ENCODE measurements at regions not wholly inside any gene's neighbourhood (a gene's known extent, or its start where the extent isn't known, plus 50 kb on each side); places are given as distances from the start of the nearest gene placed in this dataset.

- DNase-seq = no peak
These were observed 348.0 kb upstream of the MPDZ start for GRCh38 chr9:13627502-13627901.

DNA sequence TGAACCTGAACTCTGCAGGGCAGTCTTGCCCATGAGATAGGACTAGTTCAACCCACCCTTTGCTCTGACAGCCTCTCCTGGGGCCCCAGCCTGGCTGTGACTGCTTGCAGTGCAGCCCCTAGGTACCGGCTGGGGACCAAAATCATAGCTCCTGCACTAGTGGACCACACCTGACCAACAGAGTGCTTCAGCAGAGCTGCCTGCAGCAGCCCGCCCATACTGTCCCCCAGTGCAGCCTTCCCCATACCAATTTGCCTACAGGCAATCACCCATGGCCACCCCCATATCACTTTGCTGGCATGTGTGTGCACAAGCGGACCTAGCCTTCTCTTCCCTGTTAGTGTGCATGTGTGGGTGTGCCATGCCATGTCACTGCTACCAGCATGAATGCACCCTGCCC lies 347.6 kb upstream of the MPDZ start:
- no peak for DNase-seq

DNA sequence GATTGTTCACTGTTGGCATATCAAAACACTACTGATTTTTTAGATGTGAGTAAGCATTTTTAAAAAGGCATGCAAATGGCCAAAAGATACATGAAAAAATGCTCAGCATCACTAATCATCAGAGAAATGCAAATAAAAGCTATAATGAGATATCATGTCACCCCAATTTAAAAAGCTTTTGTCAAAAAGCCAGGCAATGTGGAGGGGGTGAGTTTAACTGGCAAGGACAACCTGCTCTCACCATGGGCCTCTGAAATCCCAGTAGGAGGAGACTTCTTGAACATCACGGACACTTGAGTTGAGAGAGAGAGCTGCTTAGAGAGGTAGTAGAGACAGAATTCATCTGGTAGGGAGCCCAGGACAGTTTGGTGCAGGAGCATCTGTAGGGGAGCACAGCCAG lies 347.1 kb upstream of the MPDZ start:
- DNase-seq = no peak

- DNase-seq = no peak
These were observed 342.5 kb upstream of the MPDZ start for GRCh38 chr9:13621872-13622564.

DNA sequence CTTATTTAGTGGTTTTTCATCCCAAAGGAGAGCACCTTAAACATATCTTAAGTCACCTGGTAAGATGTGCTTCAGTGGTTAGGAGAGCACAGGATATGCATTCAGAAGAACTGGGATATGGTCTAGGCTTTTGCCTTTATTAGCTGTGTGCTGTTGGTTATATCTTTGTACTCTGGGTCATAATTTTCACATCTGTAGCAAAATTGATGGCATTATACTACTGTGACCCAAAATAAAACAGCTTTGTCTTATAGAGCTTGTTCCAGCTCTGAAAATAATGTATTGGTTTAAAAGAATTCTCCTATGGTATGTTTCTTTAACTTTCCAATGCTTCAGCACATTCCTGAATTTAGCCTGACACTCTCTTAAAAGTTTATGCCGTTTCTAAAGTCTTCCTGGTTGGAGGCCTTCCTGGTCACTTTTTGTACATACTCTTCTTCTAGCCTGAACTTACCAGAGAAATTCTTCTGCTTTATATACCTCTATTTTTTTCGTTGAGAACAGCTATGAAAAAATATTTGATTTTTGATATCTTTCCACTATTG lies 337.1 kb upstream of the MPDZ start:
- DNase-seq = no peak

GRCh38 chr9:13615660-13616490 lies 336.4 kb upstream of the MPDZ start:
- no peak for DNase-seq

DNA sequence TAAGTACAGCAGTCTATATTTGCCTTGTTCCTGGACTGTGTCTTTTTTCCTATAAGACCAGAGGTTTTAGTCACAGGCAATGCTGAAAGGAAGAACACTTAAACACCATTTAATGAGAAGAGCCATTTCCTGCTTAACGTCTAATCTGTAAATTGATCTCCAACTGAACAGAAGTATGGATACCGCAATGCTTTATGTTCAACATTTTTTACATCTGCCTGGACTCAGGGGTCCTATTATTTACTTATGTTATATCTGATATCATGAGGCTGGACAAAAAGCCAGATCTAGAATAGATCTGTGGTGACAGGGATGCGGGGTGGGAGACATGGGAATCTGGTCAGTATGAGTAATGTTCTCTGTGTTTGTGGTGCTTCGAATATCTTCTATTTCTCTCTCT lies 334.6 kb upstream of the MPDZ start:
- no peak for DNase-seq

GRCh38 chr9:13613296-13613695 lies 333.8 kb upstream of the MPDZ start:
- no peak for DNase-seq

DNA sequence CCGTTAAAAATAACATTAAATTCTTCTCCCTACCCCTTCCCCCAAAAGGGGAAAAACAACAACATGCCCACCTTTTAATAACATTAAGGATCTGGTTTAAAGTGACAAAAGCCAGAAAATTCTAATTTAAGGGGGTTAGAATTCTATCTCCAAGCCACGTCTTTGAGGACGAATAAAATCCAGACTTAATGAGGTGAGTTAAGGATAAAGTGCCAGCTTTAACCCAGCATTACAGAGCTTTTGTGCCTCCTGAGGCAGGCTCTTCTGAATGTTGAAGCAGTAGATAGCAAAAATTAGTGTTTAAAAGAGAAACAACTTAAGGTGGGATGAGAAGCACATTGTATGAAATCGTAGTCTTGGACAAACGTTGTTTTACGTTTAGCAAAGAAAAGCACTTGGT lies 329.0 kb upstream of the MPDZ start:
- no peak for DNase-seq

GRCh38 chr9:13607481-13608441 lies 328.3 kb upstream of the MPDZ start:
- no peak for DNase-seq

DNA sequence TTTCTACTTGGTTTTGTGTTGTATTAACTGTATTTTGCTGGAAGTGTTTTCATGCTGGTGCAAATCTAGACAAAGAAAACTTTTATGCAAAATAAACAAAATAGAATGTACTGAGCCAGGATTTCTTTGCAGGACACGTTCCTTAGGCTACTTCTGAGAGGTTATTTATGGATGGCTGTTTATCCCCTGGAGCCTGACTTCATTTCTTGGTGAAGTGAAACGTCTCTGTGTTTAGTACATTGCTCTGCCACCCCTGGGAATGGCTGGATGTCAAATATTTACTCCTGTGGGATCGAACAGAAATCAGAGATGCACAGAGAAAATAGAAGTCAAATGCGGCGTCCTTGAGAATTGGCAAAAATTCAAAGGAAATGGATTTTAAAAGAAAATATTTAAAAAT lies 327.1 kb upstream of the MPDZ start:
- no peak for DNase-seq

DNA sequence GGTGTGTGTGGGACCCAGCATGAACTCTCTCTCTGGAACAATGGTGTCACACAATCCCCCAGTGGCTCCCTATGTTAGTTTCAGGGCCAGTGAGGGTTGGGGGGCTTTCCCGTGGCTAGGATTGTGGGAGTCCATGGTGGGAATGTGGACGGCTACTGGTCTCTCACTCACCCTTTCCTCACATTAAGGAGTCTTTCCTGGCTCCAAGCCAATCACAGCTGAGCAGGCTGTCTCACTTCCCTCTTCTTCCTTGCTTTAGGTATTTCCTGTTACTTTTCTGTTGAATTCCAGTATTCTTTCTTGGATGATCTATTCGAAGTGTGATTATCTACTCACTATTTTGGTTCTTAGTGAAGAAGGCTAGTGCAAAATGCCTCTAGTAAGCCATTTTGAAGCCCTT lies 324.4 kb upstream of the MPDZ start:
- DNase-seq = no peak

DNA sequence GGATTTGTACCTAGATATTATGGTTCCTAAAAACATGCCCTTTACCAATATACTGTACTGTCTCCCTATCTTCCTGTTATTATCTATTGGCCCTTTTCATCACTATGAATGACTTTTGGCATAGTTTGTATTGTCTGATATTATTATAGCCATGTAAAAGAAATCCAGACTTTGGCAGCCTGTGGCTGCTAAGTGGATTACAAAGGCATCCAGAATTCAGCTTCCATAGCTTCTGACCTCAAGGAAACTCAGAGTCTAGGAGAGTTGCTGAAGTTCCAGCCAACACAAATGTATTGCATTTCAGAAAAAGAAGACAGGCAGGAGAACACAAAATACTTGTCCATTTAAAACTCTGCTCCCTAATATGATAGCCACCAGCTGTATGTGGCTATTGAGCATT lies 319.2 kb upstream of the MPDZ start:
- DNase-seq = no peak

- no peak for DNase-seq
These were observed 317.9 kb upstream of the MPDZ start for GRCh38 chr9:13597427-13597826.

GRCh38 chr9:13597004-13597403 lies 317.5 kb upstream of the MPDZ start:
- no peak for DNase-seq

- no peak for DNase-seq
These were observed 317.0 kb upstream of the MPDZ start for GRCh38 chr9:13596383-13596970.

GRCh38 chr9:13590996-13591395 lies 311.5 kb upstream of the MPDZ start:
- no peak for DNase-seq

DNA sequence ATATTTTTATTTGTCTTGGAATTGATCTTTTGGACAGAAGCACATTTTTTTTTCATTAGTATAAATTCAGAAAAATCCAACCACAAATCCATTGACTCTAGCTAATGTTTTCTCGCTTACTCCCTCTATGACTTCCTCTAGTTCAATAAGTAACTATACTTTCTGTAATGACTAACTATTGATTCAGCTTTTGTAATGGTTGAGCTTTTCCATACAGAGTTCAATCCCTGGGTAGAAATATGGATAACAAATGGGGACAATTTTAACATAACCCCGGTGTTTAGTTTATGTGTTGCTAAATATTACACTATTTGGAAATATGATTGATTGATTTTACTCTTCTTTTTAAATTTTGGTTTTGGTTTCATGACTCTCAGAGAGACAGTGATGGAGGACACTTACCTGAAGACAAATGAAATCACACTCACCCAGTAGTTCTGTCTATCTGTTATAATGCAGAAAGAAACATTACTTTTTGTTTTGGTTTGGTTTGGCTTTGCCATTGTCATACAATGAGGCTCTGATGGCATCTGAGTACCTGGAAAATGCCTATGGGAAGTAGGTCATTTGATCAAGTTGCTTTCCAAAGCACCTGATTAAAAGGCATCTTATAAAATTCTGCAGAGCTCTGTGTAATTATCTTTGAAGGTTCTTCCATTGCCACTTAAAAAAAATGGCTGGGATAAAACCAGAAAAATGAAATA lies 309.7 kb upstream of the MPDZ start:
- DNase-seq = no peak

- DNase-seq = no peak
These were observed 308.9 kb upstream of the MPDZ start for GRCh38 chr9:13588151-13589033.

GRCh38 chr9:13587571-13587970 lies 308.1 kb upstream of the MPDZ start:
- DNase-seq = no peak
